ENCODE measurements at regions not wholly inside any gene's neighbourhood (a gene's known extent, or its start where the extent isn't known, plus 50 kb on each side); places are given as distances from the start of the nearest gene placed in this dataset.

DNA sequence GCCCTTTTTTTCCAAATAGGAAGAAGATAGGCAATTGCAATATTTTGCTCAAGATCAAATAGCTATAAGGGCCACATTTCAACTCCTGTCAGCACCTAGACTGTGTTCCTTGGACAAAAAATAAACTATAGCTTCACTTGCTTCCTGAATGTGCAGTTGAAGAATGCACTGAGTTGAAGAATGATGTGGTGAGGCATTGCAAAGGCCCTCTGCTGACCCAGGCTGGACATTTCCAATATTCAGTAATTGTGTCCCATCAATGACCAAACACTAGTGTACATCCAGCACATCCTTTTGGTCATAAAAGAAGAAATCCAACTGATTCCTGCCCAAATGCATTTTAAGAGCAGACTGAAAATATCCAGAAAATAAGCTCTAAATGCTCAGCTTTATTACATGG, 424.8 kb upstream of the TGFBR2 start:
- TF ChIP-seq, protein P1, sequence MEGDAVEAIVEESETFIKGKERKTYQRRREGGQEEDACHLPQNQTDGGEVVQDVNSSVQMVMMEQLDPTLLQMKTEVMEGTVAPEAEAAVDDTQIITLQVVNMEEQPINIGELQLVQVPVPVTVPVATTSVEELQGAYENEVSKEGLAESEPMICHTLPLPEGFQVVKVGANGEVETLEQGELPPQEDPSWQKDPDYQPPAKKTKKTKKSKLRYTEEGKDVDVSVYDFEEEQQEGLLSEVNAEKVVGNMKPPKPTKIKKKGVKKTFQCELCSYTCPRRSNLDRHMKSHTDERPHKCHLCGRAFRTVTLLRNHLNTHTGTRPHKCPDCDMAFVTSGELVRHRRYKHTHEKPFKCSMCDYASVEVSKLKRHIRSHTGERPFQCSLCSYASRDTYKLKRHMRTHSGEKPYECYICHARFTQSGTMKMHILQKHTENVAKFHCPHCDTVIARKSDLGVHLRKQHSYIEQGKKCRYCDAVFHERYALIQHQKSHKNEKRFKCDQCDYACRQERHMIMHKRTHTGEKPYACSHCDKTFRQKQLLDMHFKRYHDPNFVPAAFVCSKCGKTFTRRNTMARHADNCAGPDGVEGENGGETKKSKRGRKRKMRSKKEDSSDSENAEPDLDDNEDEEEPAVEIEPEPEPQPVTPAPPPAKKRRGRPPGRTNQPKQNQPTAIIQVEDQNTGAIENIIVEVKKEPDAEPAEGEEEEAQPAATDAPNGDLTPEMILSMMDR (conservative IDR thresholded peaks at IDR 0.05 in 1 of 2, IDR thresholded peaks at IDR 0.05 in 1 of 2; ENCODE audit: low read depth in 1 of 2, low read length in 2 of 2), result no peak
- TF ChIP-seq EZH2 (IDR thresholded peaks at IDR 0.05; ENCODE audit: low read length, missing control alignments), result no peak
- Histone ChIP-seq H3K27ac (ENCODE audit: insufficient read depth, low read length) (no peak overlapping the region), H3K36me3 (ENCODE audit: control insufficient read depth, insufficient read depth, low read length) (no peaks in the 10 kb centered on the region), H3K4me2 (ENCODE audit: extremely low read depth, insufficient read depth, low read length) (no peak overlapping the region), H3K4me1 (ENCODE audit: control insufficient read depth, extremely low read depth, insufficient read depth, low read length) (no peaks in the 10 kb centered on the region), H2AFZ (ENCODE audit: low read length) (no peak overlapping the region), H3K79me2 (ENCODE audit: control insufficient read depth, insufficient read depth, low read length) (no peaks in the 10 kb centered on the region), H3K9me3 (ENCODE audit: control insufficient read depth, insufficient read depth, low read depth, low read length) (no peaks in the 10 kb centered on the region), H3K4me3 (replicated peaks in 1 of 4; ENCODE audit: control extremely low read depth in 1 of 4, insufficient read depth in 1 of 4, low read depth in 3 of 4, low read length in 4 of 4) (no peak overlapping the region), H4K20me1 (ENCODE audit: control insufficient read depth, extremely low read depth, insufficient read depth, low read length) (no peaks in the 10 kb centered on the region), H3K27me3 (ENCODE audit: control insufficient read depth, insufficient read depth, low read length) (no peaks in the 10 kb centered on the region), H3K9ac (ENCODE audit: insufficient read depth, low read length) (no peak overlapping the region)
- DNase-seq (ENCODE audit: low read depth in 2 of 2), result no peak

- no peak for DNase-seq (ENCODE audit: low read depth in 2 of 2)
- TF ChIP-seq EZH2 (IDR thresholded peaks at IDR 0.05; ENCODE audit: low read length, missing control alignments), result no peak
- TF ChIP-seq, protein P1 (conservative IDR thresholded peaks at IDR 0.05 in 1 of 2, IDR thresholded peaks at IDR 0.05 in 1 of 2; ENCODE audit: low read depth in 1 of 2, low read length in 2 of 2), result no peak
- no peak overlapping the region for H3K4me3 ChIP-seq (replicated peaks in 1 of 4; ENCODE audit: control extremely low read depth in 1 of 4, insufficient read depth in 1 of 4, low read depth in 3 of 4, low read length in 4 of 4)
- no peak overlapping the region for H3K4me2 ChIP-seq (ENCODE audit: extremely low read depth, insufficient read depth, low read length)
- no peaks in the 10 kb centered on the region for H3K4me1 ChIP-seq (ENCODE audit: control insufficient read depth, extremely low read depth, insufficient read depth, low read length)
- H3K27me3 ChIP-seq (ENCODE audit: control insufficient read depth, insufficient read depth, low read length), result no peaks in the 10 kb centered on the region
- H3K9ac ChIP-seq (ENCODE audit: insufficient read depth, low read length), result no peak overlapping the region
- H4K20me1 ChIP-seq (ENCODE audit: control insufficient read depth, extremely low read depth, insufficient read depth, low read length), result no peaks in the 10 kb centered on the region
- no peak overlapping the region for H3K27ac ChIP-seq (ENCODE audit: insufficient read depth, low read length)
- no peaks in the 10 kb centered on the region for H3K79me2 ChIP-seq (ENCODE audit: control insufficient read depth, insufficient read depth, low read length)
- H3K9me3 ChIP-seq (ENCODE audit: control insufficient read depth, insufficient read depth, low read depth, low read length), result no peaks in the 10 kb centered on the region
- no peak overlapping the region for H2AFZ ChIP-seq (ENCODE audit: low read length)
- no peaks in the 10 kb centered on the region for H3K36me3 ChIP-seq (ENCODE audit: control insufficient read depth, insufficient read depth, low read length)
These were observed 423.0 kb upstream of the TGFBR2 start for GRCh38 chr3:30183421-30183820.

DNA sequence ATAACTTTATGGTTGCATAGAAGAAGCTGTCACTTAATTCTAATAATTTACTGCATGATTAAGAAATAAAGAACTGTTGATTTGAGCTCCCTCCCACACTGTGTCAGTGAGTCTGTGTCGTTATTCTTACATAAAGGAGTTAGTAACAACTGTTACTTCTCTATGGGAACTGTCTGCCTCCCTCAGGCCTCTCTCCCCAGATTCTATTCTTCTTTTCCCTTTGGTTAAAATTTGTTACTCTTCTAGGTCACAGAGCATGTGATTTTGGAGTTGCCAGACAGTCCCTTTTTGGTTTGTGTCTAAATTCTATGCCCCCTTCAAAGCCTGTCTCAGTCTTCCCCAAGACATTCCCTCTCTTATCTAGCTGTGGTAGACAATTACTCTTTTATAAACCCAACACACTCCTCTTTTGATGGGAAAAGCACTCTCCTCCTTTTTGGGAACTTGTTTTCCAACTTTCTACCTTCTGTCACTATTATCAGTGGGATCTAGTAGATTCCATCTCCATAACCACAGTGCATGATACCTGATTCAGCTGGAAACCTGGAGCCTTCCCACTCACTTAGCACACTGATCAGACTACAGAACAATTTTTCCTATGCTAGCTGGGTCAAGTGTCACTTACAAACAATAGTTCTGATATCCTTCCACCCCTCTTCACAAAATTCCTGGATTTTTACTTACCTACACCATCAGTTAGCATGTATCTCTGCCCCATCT, 422.1 kb upstream of the TGFBR2 start:
- Histone ChIP-seq H3K9me3 (ENCODE audit: control insufficient read depth, insufficient read depth, low read depth, low read length) (no peaks in the 10 kb centered on the region), H3K27me3 (ENCODE audit: control insufficient read depth, insufficient read depth, low read length) (no peaks in the 10 kb centered on the region), H3K9ac (ENCODE audit: insufficient read depth, low read length) (no peak overlapping the region), H3K79me2 (ENCODE audit: control insufficient read depth, insufficient read depth, low read length) (no peaks in the 10 kb centered on the region), H3K36me3 (ENCODE audit: control insufficient read depth, insufficient read depth, low read length) (no peaks in the 10 kb centered on the region), H3K4me1 (ENCODE audit: control insufficient read depth, extremely low read depth, insufficient read depth, low read length) (no peaks in the 10 kb centered on the region), H3K4me3 (replicated peaks in 1 of 4; ENCODE audit: control extremely low read depth in 1 of 4, insufficient read depth in 1 of 4, low read depth in 3 of 4, low read length in 4 of 4) (no peak overlapping the region), H3K27ac (ENCODE audit: insufficient read depth, low read length) (no peak overlapping the region), H2AFZ (ENCODE audit: low read length) (no peak overlapping the region), H3K4me2 (ENCODE audit: extremely low read depth, insufficient read depth, low read length) (no peak overlapping the region), H4K20me1 (ENCODE audit: control insufficient read depth, extremely low read depth, insufficient read depth, low read length) (no peaks in the 10 kb centered on the region)
- TF ChIP-seq, protein P1 (conservative IDR thresholded peaks at IDR 0.05 in 1 of 2, IDR thresholded peaks at IDR 0.05 in 1 of 2; ENCODE audit: low read depth in 1 of 2, low read length in 2 of 2), result no peak
- TF ChIP-seq EZH2 (IDR thresholded peaks at IDR 0.05; ENCODE audit: low read length, missing control alignments), result no peak
- DNase-seq (ENCODE audit: low read depth in 2 of 2), result no peak

All from fibroblast of lung (primary cell).